Activated gamma-delta T cell treated with anti-CD3 and anti-CD28 coated beads, Interleukin-2, amount 50 U/mL, for 16 hours (primary cell): ENCODE measurements at regions not wholly inside any gene's neighbourhood (a gene's known extent, or its start where the extent isn't known, plus 50 kb on each side); places are given as distances from the start of the nearest gene placed in this dataset.
"Not testable (repeated sequence)": the region's sequence is repeated elsewhere in the genome, so short reads cannot be mapped to it uniquely, and the experiment has no call there.

ENCODE experiments used
- DNase-seq: peaks from one replicate; pipeline ENCODE4 v3.0.0-alpha.2; 2020; ENCODE audit warnings: low read depth

- no peak for DNase-seq
Measured at GRCh38 chr12:107826276-107826675, 51.8 kb downstream of the ASCL4 start.

- DNase-seq, result no peak
Measured at GRCh38 chr12:107829271-107829670, 54.8 kb downstream of the ASCL4 start.

- DNase-seq, result no peak
Measured at GRCh38 chr12:107832441-107832840, 57.9 kb downstream of the ASCL4 start.

GRCh38 chr12:107840186-107840585 lies 65.7 kb downstream of the ASCL4 start:
- DNase-seq, result no peak

GRCh38 chr12:107843351-107844311 lies 69.1 kb downstream of the ASCL4 start:
- DNase-seq, result no peak

- no peak for DNase-seq
Measured at GRCh38 chr12:107844312-107844921, 69.9 kb downstream of the ASCL4 start.

- no peak for DNase-seq
Measured at GRCh38 chr12:107845226-107845979, 70.9 kb downstream of the ASCL4 start.

GRCh38 chr12:107845980-107846659 lies 71.6 kb downstream of the ASCL4 start:
- DNase-seq, result no peak

GRCh38 chr12:107847430-107847829 lies 72.9 kb downstream of the ASCL4 start:
- no peak for DNase-seq

- no peak for DNase-seq
Measured at GRCh38 chr12:107847830-107848229, 73.3 kb downstream of the ASCL4 start.

GRCh38 chr12:107853479-107853878 lies 79.0 kb downstream of the ASCL4 start:
- DNase-seq, result no peak

- no peak for DNase-seq
Measured at GRCh38 chr12:107855471-107855870, 81.0 kb downstream of the ASCL4 start.

- DNase-seq, result no peak
Measured at GRCh38 chr12:107856096-107856495, 81.6 kb downstream of the ASCL4 start.

GRCh38 chr12:107857191-107857590 lies 82.7 kb downstream of the ASCL4 start:
- no peak for DNase-seq

GRCh38 chr12:107859367-107859766 lies 84.9 kb downstream of the ASCL4 start:
- DNase-seq, result no peak

GRCh38 chr12:107864235-107864634 lies 89.7 kb downstream of the ASCL4 start:
- no peak for DNase-seq

- DNase-seq, result not testable (repeated sequence)
Measured at GRCh38 chr12:107864727-107865126, 90.2 kb downstream of the ASCL4 start.

- no peak for DNase-seq
Measured at GRCh38 chr12:107873223-107873622, 98.7 kb downstream of the ASCL4 start.

GRCh38 chr12:107875786-107876185 lies 101.3 kb downstream of the ASCL4 start:
- no peak for DNase-seq

GRCh38 chr12:107884769-107885694 lies 110.5 kb downstream of the ASCL4 start:
- DNase-seq, result no peak

- DNase-seq, result no peak
Measured at GRCh38 chr12:107888789-107889188, 114.3 kb downstream of the ASCL4 start.
